VCaP (cell line): ENCODE measurements at regions not wholly inside any gene's neighbourhood (a gene's known extent, or its start where the extent isn't known, plus 50 kb on each side); places are given as distances from the start of the nearest gene placed in this dataset.

Experiments
- H3K27ac ChIP-seq: fragments of 450-650 bp; 2 replicates; pipeline ENCODE4 v1.5.1; 2017
- CTCF ChIP-seq: fragments of 450-650 bp; conservative IDR thresholded peaks from 2 replicates; pipeline ENCODE4 v1.5.1; 2017; ENCODE audit warnings: mild to moderate bottlenecking, moderate library complexity

- 0 out of 2 replicates have a peak, but pooled peaks have one; percentile 26 for TF ChIP-seq CTCF
- no peak overlapping the region for H3K27ac ChIP-seq
These were observed 557.2 kb downstream of the BUD13 start for GRCh38 chr11:116215471-116216113.

- TF ChIP-seq CTCF = no peak
- no peak overlapping the region for H3K27ac ChIP-seq
These were observed 561.6 kb downstream of the BUD13 start for GRCh38 chr11:116211147-116211546.

GRCh38 chr11:116210663-116211062 lies 562.1 kb downstream of the BUD13 start:
- no peak overlapping the region for H3K27ac ChIP-seq
- no peak for TF ChIP-seq CTCF

GRCh38 chr11:116209255-116209654 lies 563.5 kb downstream of the BUD13 start:
- no peak for TF ChIP-seq CTCF
- H3K27ac ChIP-seq = no peak overlapping the region

- no peak overlapping the region for H3K27ac ChIP-seq
- TF ChIP-seq CTCF = no peak
These were observed 565.2 kb downstream of the BUD13 start for GRCh38 chr11:116207421-116208141.

GRCh38 chr11:116207019-116207418 lies 565.8 kb downstream of the BUD13 start:
- no peak overlapping the region for H3K27ac ChIP-seq
- TF ChIP-seq CTCF = no peak

GRCh38 chr11:116202922-116203321 lies 569.9 kb downstream of the BUD13 start:
- no peak overlapping the region for H3K27ac ChIP-seq
- TF ChIP-seq CTCF = no peak
